ENCODE measurements at regions not wholly inside any gene's neighbourhood (a gene's known extent, or its start where the extent isn't known, plus 50 kb on each side); places are given as distances from the start of the nearest gene placed in this dataset.
"Not testable (repeated sequence)": the region's sequence is repeated elsewhere in the genome, so short reads cannot be mapped to it uniquely, and the experiment has no call there.

GRCh38 chr2:237214963-237215362, 129.3 kb downstream of the COPS8 start:
- DNase-seq (ENCODE audit: low read depth in 2 of 2): no peak

- DNase-seq (ENCODE audit: low read depth in 2 of 2): no peak
These were observed 132.4 kb downstream of the COPS8 start for GRCh38 chr2:237217995-237218616.

- no peak for DNase-seq (ENCODE audit: low read depth in 2 of 2)
These were observed 133.1 kb downstream of the COPS8 start for GRCh38 chr2:237218756-237219155.

GRCh38 chr2:237219826-237220225, 134.1 kb downstream of the COPS8 start:
- no peak for DNase-seq (ENCODE audit: low read depth in 2 of 2)

GRCh38 chr2:237221443-237221842, 135.8 kb downstream of the COPS8 start:
- no peak for DNase-seq (ENCODE audit: low read depth in 2 of 2)

- DNase-seq (ENCODE audit: low read depth in 2 of 2): no peak
These were observed 136.5 kb downstream of the COPS8 start for GRCh38 chr2:237222178-237222577.

GRCh38 chr2:237222601-237223041, 136.9 kb downstream of the COPS8 start:
- no peak for DNase-seq (ENCODE audit: low read depth in 2 of 2)

- no peak for DNase-seq (ENCODE audit: low read depth in 2 of 2)
These were observed 137.6 kb downstream of the COPS8 start for GRCh38 chr2:237223201-237223861.

GRCh38 chr2:237227190-237227589, 141.5 kb downstream of the COPS8 start:
- DNase-seq (ENCODE audit: low read depth in 2 of 2): no peak

- DNase-seq (ENCODE audit: low read depth in 2 of 2): no peak
These were observed 142.0 kb downstream of the COPS8 start for GRCh38 chr2:237227592-237228280.

- DNase-seq (ENCODE audit: low read depth in 2 of 2): no peak
These were observed 142.6 kb downstream of the COPS8 start for GRCh38 chr2:237228281-237228625.

GRCh38 chr2:237229905-237230304, 144.2 kb downstream of the COPS8 start:
- DNase-seq (ENCODE audit: low read depth in 2 of 2): no peak

- DNase-seq (ENCODE audit: low read depth in 2 of 2): no peak
These were observed 144.7 kb downstream of the COPS8 start for GRCh38 chr2:237230355-237230754.

GRCh38 chr2:237231593-237231992, 145.9 kb downstream of the COPS8 start:
- DNase-seq (ENCODE audit: low read depth in 2 of 2): no peak

GRCh38 chr2:237232166-237232565, 146.5 kb downstream of the COPS8 start:
- DNase-seq (ENCODE audit: low read depth in 2 of 2): no peak

GRCh38 chr2:237234268-237234667, 148.6 kb downstream of the COPS8 start:
- no peak for DNase-seq (ENCODE audit: low read depth in 2 of 2)

- DNase-seq (ENCODE audit: low read depth in 2 of 2): no peak
These were observed 149.8 kb downstream of the COPS8 start for GRCh38 chr2:237235383-237236095.

- DNase-seq (ENCODE audit: low read depth in 2 of 2): no peak
These were observed 150.5 kb downstream of the COPS8 start for GRCh38 chr2:237236188-237236587.

GRCh38 chr2:237238249-237238648, 152.6 kb downstream of the COPS8 start:
- no peak for DNase-seq (ENCODE audit: low read depth in 2 of 2)

GRCh38 chr2:237240252-237240651, 154.6 kb downstream of the COPS8 start:
- DNase-seq (ENCODE audit: low read depth in 2 of 2): no peak

GRCh38 chr2:237240868-237241267, 155.2 kb downstream of the COPS8 start:
- DNase-seq (ENCODE audit: low read depth in 2 of 2): not testable (repeated sequence)

- no peak for DNase-seq (ENCODE audit: low read depth in 2 of 2)
These were observed 156.4 kb downstream of the COPS8 start for GRCh38 chr2:237242091-237242536.
